ENCODE measurements at regions not wholly inside any gene's neighbourhood (a gene's known extent, or its start where the extent isn't known, plus 50 kb on each side); places are given as distances from the start of the nearest gene placed in this dataset.

DNA sequence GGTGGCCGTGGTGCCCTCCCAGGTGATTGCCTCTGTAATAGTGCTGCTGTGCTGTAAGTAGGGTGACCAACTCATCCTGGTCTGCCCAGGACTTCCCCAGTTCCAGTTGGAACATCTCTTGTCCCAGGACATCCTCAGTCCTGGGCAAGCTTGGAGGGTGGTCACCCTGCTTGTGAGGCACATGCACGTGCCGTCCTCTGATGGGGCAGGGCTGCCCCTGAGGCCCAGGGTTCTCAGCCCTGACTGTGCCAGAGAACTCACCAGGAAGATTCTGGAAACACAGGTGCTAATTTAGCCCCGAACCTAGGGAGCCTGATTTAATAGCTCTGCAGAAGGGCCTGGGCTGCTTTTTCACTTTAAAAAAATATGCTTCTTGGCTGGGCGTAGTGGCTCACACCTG lies 120.9 kb upstream of the PHACTR3 start:
- TF ChIP-seq YY1 (IDR thresholded peaks at IDR 0.05; ENCODE audit: insufficient read depth, insufficient read length): no peak
- no peak for TF ChIP-seq ZNF274 (IDR thresholded peaks at IDR 0.05; ENCODE audit: low read depth, low read length)
- TF ChIP-seq SUZ12 (IDR thresholded peaks at IDR 0.05; ENCODE audit: extremely low read depth, insufficient read depth, insufficient read length): no peak
